ENCODE measurements at regions not wholly inside any gene's neighbourhood (a gene's known extent, or its start where the extent isn't known, plus 50 kb on each side); places are given as distances from the start of the nearest gene placed in this dataset.

GRCh38 chr18:27662537-27662936 is 477.4 kb upstream of the CHST9 start:
- H3K4me3 ChIP-seq: no peak overlapping the region
- H3K27ac ChIP-seq: no peak overlapping the region
- H3K27me3 ChIP-seq: no peaks in the 10 kb centered on the region
- intact Hi-C loops (cut with DNase I): no loop called here
- H3K36me3 ChIP-seq: no peaks in the 10 kb centered on the region
- H3K4me1 ChIP-seq: no peaks in the 10 kb centered on the region
- no peaks in the 10 kb centered on the region for H3K9me3 ChIP-seq
- no peak overlapping the region for H3K9ac ChIP-seq (ENCODE audit: low read depth in 2 of 2, low read length in 2 of 2)
- TF ChIP-seq CTCF (IDR thresholded peaks at IDR 0.05): no peak
- DNase-seq: no peak

- intact Hi-C loops (cut with DNase I): no loop called here
- Histone ChIP-seq H3K4me3 (no peak overlapping the region), H3K27ac (no peak overlapping the region), H3K36me3 (no peaks in the 10 kb centered on the region), H3K4me1 (no peaks in the 10 kb centered on the region), H3K27me3 (no peaks in the 10 kb centered on the region), H3K9ac (ENCODE audit: low read depth in 2 of 2, low read length in 2 of 2) (no peak overlapping the region), H3K9me3 (no peaks in the 10 kb centered on the region)
- DNase-seq: no peak
- TF ChIP-seq CTCF (IDR thresholded peaks at IDR 0.05): no peak
These were observed 476.4 kb upstream of the CHST9 start for GRCh38 chr18:27661320-27662018.

GRCh38 chr18:27656905-27657304 is 471.8 kb upstream of the CHST9 start:
- no peak for DNase-seq
- TF ChIP-seq CTCF (IDR thresholded peaks at IDR 0.05): no peak
- Histone ChIP-seq H3K4me3 (no peak overlapping the region), H3K27ac (no peak overlapping the region), H3K27me3 (no peaks in the 10 kb centered on the region), H3K9me3 (no peaks in the 10 kb centered on the region), H3K36me3 (no peaks in the 10 kb centered on the region), H3K9ac (ENCODE audit: low read depth in 2 of 2, low read length in 2 of 2) (no peak overlapping the region), H3K4me1 (no peaks in the 10 kb centered on the region)
- intact Hi-C loops (cut with DNase I): no loop called here

- Histone ChIP-seq H3K9ac (ENCODE audit: low read depth in 2 of 2, low read length in 2 of 2) (no peak overlapping the region), H3K9me3 (no peaks in the 10 kb centered on the region), H3K4me3 (no peak overlapping the region), H3K4me1 (no peaks in the 10 kb centered on the region), H3K27me3 (no peaks in the 10 kb centered on the region), H3K27ac (no peak overlapping the region), H3K36me3 (no peaks in the 10 kb centered on the region)
- TF ChIP-seq CTCF (IDR thresholded peaks at IDR 0.05): no peak
- intact Hi-C loops (cut with DNase I): no loop called here
- no peak for DNase-seq
These were observed 471.2 kb upstream of the CHST9 start for GRCh38 chr18:27656167-27656778.

GRCh38 chr18:27653247-27653646 is 468.1 kb upstream of the CHST9 start:
- intact Hi-C loops (cut with DNase I): no loop called here

More at GRCh38 chr18:27653247-27653646, 468.1 kb upstream of the CHST9 start:
- Histone ChIP-seq H3K27me3 (no peaks in the 10 kb centered on the region), H3K4me3 (no peak overlapping the region), H3K9me3 (no peaks in the 10 kb centered on the region), H3K27ac (no peak overlapping the region), H3K4me1 (no peaks in the 10 kb centered on the region), H3K36me3 (no peaks in the 10 kb centered on the region), H3K9ac (ENCODE audit: low read depth in 2 of 2, low read length in 2 of 2) (no peak overlapping the region)
- DNase-seq: no peak
- TF ChIP-seq CTCF (IDR thresholded peaks at IDR 0.05): no peak
